HG03103 (cell line): ENCODE measurements at regions not wholly inside any gene's neighbourhood (a gene's known extent, or its start where the extent isn't known, plus 50 kb on each side); places are given as distances from the start of the nearest gene placed in this dataset.

Source experiments
- ATAC-seq: cut with Tn5 transposase; IDR thresholded peaks from one replicate; pipeline ENCODE4 v1.9.1; 2021; ENCODE audit warnings: low read depth; ENCODE audit not compliant: unreplicated experiment

DNA sequence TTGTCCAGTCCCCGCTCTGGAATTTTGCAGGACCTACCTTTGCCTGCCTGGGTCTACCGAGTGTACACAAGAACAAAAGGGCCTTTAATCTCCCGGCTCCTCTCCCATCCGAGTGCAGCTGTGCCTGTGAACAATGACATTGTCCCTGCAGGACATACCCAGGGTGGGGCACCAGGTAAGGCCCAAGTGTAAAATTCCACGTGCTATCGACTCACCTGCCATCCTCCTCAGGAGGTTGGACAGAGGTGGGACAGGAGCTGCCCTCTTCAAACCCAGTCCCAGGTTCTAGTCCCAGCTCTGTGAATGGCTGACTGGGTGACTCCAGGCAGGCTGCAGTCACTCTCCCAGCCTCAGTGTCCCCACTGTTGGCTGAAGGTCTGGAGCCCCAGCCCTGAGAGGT is 159.6 kb upstream of the ALDH1B1 start:
- ATAC-seq = no peak

DNA sequence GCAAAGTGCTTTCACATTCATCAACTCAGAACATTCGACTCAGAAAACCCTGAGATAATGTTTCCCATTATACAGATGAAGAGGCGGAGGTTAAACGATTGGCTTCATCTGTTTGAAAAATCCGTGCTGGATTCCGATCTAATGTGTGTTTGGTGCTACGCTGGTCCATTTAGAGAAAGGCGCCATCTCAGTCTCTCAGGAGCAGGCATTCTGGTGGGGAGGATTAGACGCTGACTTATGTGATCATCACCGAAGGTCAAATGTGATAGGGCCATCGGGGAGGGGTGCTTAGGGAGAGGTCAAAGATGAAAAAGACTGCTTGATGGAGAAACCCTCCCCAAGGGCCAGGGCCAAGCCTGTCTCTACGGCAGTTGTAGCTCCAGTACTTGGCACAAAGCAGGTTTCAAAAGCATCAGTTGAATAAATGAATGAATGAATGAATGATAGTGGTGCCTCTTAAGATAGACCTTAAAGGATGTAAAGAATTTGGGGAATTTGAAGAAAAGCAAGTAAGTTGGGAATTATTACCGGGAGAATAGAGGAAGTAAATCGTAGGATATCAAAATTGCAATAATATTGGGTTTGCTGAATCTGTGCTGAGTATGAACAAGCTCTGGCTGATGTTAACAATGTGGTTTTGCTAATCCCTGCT is 160.6 kb upstream of the SHB start:
- no peak for ATAC-seq

DNA sequence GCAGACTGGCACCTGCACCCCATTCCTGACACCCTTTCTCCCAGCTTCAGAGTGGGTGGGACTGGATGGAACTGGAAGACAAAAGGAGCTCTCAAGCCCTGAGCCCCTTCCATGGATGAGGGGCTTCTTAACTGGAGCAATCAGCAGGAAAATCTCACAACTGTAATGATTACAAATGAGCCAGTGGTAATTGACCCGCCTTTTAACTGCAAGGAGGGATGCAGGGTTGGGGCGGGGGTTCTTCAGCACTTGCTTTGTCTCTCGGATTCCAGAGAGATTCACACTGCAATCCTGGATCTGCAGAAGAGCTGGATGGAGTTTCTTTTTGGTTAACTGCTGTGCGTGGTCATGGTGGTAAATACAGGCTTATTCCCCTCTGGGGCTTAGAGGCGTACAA is 160.1 kb upstream of the SHB start:
- ATAC-seq = no peak

DNA sequence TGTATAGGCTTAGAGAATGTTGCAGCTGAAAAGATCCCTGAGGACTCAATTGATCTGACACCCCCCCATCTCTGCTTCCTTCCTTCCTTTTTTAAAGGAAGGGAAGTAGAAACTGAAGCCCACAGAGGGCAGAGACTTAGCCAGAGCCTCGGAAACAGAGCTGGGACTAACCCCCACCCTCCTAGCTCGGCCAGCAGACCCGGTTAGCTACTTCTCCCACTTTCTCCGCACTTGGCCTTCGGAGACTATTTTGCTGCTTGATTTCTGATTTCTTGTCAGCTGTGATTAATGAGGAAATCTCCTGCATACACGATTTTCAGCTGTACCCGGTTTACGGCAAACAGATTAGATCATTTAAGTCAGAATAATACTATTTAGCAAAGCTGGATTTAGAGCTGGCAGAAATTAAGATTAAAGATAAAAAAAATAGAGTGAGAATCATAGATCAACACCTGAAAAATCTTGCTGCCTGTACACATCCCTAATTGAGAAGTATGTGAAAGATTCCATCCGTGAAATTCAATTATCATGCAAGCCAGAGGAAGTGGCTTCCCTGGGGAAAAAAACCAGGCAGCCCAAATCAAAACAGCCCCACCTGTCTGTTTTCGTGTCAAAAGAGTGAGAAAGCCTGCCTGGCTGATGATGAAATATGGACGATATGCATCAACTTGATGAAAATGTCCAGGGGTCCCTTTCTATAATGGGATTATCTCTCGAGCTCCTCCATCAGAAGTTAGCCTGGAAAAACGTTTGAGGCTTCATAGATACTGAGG is 159.5 kb upstream of the SHB start:
- ATAC-seq = no peak

DNA sequence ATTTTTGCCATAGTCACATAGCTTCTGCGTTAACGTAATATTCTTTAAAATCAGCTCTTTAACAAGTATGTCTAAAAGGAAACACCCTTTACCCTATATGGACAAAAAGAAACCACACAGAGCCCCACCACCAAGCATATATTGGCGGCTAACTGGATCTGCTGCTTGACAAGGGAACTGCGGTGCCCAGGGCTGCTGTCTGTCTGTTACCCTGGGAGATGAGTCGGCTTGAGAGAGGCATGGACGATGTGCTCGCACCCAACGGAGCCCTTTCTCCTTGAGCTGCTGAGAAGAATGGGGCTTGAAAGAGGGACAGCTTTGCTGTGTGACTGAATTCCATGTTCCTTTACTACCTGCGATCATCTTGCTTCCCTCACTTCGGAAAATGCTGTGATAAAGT is 158.6 kb upstream of the SHB start:
- ATAC-seq = no peak

DNA sequence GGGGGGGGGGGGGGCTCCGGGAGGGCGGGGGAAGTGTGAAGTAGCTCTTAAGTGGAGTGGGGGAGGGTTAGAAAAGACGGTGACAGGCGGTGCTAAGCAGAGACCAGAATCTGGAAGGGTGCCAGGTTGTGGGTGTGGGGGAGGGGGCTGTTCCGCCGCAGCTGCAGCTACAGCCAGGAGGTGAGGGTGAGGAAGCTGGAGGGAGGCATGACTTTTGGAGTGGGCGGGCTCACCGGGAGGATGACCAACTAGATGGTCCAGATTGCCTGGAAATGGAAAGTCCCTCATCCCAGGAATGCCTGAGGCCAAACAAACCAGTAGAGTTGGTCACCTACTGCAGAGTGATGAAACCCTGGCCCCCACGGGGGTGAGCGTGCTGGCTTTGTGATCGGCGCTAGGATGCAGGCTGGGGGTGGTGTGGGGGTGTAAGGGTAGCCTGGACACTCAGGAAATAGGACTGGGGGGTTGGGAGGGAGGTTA is 158.1 kb upstream of the SHB start:
- ATAC-seq = no peak

DNA sequence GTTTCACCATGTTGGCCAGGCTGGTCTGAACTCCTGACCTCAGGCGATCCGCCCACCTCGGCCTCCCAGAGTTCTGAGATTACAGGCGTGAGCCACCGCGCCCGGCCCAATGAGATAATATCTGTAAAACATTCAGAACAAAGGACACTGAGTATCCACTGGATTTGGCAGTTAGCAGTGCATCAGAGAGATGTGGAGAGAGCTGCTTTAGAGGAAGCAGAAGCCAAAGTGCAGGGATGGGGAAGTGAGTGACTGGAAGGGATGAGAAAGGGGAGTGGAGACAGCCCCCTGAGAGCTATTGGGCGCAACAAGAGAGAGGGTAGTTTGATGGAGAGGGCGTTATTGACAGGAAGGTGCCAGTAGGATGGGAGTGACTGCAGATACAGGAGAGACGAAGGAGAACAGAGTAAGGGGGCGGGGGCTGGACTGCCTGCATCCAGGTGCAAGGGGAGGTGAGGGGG is 157.5 kb upstream of the SHB start:
- no peak for ATAC-seq

DNA sequence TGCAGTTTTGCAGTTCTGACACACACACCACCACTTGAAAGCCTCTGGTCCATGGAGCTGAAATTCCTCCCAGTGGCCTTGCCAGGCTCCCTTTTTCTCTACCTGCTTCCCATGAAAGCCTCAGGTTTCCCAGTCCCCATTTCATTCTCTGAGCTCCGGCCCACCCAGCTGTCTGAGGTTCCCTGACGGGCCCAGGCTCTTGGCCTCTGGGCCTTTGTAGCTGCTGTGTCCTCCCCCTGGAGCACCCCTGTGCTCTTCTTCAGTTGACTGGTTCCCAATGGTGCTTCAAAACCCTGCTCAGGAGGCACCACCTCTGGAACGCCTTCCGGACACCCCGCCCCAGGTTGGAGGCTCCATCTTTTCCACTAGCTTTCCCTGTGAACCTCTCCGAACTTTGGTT is 155.9 kb upstream of the SHB start:
- ATAC-seq = no peak

DNA sequence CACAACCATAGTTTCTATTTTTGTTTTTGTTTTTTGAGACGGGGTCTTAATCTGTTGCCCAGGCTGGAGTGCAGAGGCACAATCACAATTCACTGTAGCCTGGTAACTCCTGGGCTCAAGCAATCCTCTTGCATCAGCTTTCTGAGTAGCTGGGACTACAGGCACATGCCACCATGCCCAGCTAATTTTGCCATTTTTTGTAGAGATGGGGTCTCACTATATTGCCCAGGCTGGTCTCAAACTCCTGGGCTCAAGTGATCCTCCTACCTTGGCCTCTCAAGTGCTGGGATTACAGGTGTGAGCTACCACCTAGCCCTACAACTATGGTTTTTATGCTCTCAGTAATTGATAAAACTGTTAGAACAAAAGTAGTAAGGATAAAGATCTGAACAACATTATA is 147.5 kb upstream of the SHB start:
- no peak for ATAC-seq

DNA sequence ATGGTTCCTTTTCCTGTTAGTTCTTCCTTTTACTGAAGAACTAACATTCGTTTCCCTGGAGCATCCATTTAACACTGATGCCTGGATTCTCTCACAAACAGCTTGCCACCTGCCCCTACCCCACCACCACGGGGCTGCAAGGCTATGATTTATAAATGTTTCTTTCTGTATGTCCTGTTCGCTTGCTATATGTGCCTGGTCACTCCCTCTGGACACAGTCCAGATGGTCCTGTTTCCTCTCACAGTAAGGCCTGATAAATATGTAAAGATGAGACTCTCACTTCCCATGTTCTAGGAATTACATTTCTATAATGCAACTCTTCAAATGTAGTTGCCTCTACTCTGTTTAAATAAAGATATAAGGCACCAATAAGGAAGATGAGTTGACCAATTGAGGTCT is 146.4 kb upstream of the SHB start:
- no peak for ATAC-seq

DNA sequence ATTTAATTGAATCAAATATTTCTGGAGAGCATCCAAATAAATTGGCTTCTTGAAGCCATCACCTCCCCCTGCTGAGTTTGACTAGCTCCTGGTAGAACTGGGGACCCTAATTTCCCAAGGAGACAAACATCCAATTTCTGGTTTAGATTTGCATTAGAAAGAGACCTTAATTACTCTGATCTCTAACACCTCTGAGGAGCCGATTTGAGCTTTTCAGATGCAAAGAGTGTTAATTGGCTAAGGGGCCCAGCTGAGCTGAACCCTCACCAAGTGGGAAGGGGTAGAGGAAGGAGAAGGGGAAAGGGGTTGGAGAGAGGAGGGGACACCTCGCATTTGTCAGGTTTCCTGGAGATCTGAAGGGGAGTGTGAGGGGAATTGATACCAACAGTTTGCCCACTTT is 145.4 kb upstream of the SHB start:
- ATAC-seq = no peak

DNA sequence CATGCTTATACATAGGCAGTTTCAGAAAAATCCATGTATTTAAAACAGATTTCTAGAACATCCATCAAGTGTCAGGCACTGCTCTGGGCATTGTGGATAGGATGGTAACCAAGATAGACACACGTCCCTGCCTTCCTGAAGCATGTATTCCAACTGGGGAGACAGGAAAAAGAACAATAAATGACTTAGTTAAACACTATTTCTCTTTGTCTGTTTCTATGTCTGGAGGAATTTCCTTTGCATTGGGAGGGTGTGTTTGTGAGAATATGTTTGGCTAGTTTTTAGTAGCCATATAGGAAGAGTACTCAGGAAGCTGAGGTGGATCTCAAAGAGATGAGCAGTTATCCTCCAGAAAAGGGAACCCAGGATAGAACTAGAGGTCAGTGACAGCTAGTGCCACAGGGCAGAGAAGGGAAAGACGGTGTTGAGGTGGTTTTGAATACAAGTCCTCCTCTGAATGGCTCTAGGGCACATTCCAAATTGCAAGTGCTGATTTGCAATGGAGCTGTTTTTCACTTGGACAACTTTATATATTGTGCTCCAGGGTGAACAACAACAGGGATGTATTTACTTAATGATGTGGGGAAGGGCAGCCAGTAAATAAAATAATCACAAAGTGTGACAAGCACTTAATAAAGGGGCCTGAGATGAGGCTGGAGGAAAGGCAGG is 144.7 kb upstream of the SHB start:
- no peak for ATAC-seq

DNA sequence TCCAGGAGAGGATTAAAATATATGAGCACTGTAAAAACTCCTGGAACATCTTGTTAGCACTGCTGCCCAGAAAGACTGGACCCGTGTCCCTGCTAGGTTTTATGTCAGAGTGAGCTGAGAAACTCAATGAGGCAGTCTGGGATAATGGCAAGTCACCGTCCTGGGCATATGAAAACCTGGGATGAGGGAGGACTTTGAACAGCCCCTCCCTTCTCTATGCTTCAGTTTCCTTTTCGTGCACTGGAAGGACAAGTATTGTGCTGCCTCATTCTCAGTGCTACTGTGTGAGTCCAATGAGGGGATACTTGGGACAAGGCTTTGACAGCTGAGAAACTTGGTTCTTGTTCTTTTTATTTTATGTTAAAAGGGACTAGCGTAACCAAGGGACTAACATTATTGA is 143.0 kb upstream of the SHB start:
- no peak for ATAC-seq

DNA sequence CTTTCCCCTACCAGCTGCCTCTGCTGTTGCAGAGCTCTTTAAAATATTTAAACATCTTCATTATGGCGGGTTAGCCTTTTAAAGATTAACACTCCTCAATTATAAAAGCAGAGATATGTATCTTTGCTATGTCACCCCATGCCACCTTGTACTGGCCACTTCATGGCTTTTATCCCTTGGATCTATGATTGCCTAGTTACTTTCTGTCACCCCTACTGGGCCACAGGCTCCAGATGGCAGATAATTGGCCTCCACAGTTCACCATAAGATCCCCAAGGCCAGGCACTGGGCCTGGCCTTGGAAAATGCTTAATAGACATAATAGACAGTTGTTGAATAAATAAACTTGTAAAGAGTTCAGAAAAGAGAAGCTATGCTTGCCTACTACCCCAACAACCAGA is 142.0 kb upstream of the SHB start:
- no peak for ATAC-seq

DNA sequence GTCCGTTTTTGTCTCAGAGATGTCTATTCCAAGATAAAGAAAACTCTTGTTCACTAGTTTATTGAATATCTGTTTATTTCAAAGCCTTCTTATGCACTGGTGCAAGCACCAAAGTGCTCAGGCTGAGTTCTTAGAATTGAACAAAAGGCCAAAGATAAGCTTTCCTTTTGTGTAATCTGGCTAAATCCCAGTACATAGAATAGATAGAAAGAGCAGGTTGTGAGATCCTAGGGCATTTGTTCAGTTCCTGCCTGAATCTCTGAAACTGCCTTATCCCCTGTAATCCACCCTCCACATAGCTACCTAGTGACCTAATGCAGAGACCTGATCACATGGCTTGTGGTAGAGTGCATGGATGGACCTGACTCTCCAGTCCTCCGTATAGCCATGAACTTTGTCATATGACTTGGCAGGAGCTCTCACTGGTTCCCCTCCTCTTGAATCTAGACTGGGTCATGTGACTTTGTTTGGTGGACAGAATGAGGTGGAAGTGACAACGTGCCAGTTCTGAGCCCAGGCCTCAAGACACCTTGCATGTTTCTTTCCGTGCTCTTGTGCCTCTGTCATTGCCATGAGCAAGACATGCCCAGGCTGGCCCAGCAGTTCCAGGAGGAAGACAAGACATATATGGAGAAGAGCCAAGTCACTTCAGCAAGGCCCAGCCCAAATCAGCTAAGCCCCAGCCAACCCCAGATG is 139.3 kb upstream of the SHB start:
- no peak for ATAC-seq

DNA sequence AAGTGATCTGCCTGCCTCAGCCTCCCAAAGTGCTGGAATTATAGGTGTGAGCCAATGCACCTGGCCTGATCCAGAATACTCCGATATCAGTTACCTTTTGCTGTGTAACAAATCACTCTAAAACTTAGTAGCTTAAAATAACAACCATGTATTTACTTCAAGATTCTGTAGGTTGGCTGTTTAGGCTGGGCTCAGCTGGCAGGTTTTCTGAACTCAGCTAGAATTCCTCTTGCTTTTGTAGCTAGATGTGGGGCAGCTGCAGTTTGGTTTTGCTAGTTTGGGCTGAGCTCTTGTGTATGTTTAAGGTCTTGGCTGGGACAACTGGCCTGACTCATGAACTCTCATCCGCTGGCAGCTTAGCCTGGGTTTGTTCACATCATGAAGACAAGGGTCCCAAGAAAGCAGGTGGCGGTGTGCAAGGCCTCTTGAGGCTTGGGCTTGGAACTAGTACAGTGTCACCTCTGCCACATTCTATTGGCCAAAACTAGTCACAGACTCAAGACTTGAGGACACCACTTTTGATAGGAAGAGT is 138.3 kb upstream of the SHB start:
- no peak for ATAC-seq

DNA sequence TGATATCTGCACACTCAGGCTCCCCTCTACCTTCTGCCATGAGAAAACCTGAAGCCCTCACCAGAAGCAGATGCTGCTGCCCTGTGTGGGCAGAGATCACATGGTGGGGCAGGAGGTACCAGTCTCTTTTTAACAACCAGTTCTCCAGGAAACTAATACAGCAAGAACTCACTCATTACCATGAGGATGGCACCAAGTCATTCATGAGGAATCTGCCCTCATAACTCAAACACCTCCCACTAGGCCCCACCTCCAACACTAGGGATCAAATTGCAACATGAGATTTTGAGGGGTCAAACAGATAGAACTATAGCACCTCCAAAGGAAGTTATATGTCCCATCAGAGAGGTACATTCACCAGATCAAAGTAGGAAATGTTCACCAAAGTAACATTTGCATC is 136.3 kb upstream of the SHB start:
- no peak for ATAC-seq

DNA sequence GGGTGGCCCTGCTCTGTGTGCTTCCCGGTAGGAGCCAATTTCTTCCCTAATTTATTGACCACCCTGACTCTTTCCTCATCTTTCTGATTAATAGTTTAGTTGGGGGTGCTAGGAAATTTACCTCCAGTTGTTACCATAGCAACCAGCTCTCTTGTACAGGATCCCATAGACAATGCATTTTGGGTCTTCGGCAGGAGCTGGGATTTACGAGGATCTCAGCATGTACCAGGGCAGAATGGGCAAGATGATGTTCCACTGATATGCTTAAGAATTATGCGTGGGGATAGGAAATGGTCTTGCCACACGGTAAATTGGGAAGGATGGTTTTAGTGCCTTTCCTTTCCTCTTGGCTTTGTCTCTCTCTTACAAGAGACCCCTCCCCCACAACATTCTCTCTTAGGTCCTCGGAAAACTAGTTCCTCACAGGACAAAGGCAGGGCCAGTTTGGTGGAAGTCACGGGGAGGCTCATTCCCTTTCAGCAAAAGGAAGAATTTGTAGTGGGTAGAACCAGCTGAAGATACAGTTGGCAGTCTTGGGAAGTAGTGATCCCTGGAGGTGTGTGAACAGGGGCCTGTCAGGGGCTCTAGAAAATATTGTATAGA is 133.4 kb upstream of the SHB start:
- no peak for ATAC-seq

DNA sequence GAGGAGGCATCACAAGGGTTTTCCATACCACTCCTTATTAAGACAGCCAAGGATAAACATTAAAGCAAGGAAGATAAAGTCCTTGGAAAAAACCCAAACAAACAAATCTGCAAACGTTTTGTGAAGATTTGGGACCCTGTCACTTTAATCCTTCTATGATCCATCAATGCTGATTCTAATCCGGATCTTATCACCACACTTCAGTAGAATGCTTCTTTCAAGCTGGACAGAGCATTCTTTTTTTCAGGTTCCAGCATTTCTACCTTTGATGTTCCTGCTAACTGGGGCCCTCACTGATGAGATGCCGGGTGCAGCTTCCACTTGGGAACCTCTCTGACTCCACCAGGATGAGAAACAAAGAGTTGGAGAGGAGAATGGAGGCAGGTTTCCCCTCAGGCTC is 132.8 kb upstream of the SHB start:
- ATAC-seq = no peak

DNA sequence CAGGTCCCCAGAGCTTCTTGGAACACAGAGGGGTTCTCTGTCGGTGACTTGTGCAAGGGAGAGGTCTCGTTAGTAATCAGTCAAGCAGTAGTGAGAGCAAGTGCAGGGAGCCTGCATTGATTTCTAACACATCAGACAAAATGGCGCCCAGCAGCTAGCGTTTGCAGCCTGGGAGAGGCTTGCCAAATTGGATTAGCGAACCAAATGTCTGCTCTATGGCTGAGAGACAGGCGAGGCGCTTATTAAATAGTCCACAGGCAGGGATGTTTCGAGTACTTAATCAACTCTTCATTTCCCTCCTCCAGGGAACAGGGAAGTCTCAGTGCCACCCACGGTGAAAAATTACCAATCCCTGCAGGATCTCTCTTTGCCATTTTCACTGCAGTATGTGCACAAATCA is 131.4 kb upstream of the SHB start:
- no peak for ATAC-seq

DNA sequence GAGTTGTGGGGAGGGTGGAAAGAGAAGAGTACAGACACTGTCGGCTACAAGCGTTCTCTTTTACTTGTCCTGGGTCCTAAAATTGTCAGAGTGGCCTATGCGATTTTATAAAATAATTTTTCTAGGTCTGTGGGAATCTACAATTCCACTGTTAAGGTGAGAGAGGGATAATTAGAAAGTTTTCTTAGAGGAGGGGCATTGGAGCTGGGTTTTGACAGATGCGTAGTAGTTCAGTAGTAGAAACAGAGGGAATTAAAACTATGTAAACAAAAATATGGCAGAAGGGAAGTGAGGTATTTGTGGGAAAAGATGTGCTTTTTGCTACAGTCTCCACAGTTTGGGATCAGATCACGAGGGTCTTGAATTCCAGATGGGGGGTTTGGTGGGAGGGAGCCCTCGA is 129.1 kb upstream of the SHB start:
- ATAC-seq = no peak
